A549 (cell line): ENCODE measurements at regions not wholly inside any gene's neighbourhood (a gene's known extent, or its start where the extent isn't known, plus 50 kb on each side); places are given as distances from the start of the nearest gene placed in this dataset.

Experiments used
- ATAC-seq, 2 experiments: fragments of 200-7000 bp in 1 of 2; fragments of >200 bp in 1 of 2; cut with Nextera tagmentation in 1 of 2; cut with Tn5 transposase in 1 of 2; 3 replicates each; pipeline versions ENCODE4 v1.8.0 to v1.9.1; 2018 to 2020; ENCODE audit warnings: mild to moderate bottlenecking in 1 of 2, moderate library complexity in 1 of 2
- CTCF ChIA-PET: fragments of 300-600 bp; sonication (Branson Sonifier 250); formaldehyde crosslinking; extraction: SDS; loops from one replicate; lab custom pipeline; 2021; ENCODE audit warnings: antibody characterized with exemption, inconsistent platforms; lab: Yijun Ruan, JAX
- POLR2A ChIA-PET: fragments of 350-600 bp; formaldehyde crosslinking; extraction: SDS; loops from one replicate; lab custom pipeline; 2021; ENCODE audit warnings: antibody characterized with exemption, inconsistent platforms; lab: Yijun Ruan, JAX
- DNase-seq, 2 experiments: peaks; one replicate each; pipeline versions ENCODE4 v3.0.0 to v3.0.0-alpha.2; 2011 to 2016; ENCODE audit warnings: low read depth in 1 of 2, low spot score in 1 of 2
- FAIRE-seq: peaks from 2 replicates; lab custom pipeline; 2011; peaks lifted over from hg19 to GRCh38; lab: Jason Lieb, UNC
- H3K27ac ChIP-seq, 2 experiments: fragments of >200 bp; sonication (Bioruptor Twin); formaldehyde crosslinking; 3 replicates each; pipeline ENCODE4 v1.5.1; 2016 to 2017
- H3K4me1 ChIP-seq: fragments of >200 bp; sonication (Bioruptor Twin); formaldehyde crosslinking; 3 replicates; pipeline ENCODE4 v1.6.1; 2016
- H3K4me2 ChIP-seq: fragments of >200 bp; sonication (Bioruptor Twin); formaldehyde crosslinking; 3 replicates; pipeline ENCODE4 v1.6.1; 2016
- H3K4me3 ChIP-seq: fragments of >200 bp; sonication (Bioruptor Twin); formaldehyde crosslinking; 3 replicates; pipeline ENCODE4 v1.5.1; 2016
- H3K9me3 ChIP-seq: fragments of >200 bp; sonication (Bioruptor Twin); formaldehyde crosslinking; 3 replicates; pipeline ENCODE4 v1.6.1; 2016
- CBX2 ChIP-seq: fragments of 200-600 bp; sonication (generic); IDR thresholded peaks from 2 replicates; pipeline ENCODE4 v1.6.1; 2016; ENCODE audit warnings: low read depth, mild to moderate bottlenecking, borderline replicate concordance
- EHF ChIP-seq: fragments of 250-450 bp; sonication (Bioruptor Pico); IDR thresholded peaks from 2 replicates; pipeline ENCODE4 v1.5.0; 2020; ENCODE audit warnings: mild to moderate bottlenecking
- EP300 ChIP-seq, 2 experiments: fragments of >200 bp; sonication (Bioruptor Twin); formaldehyde crosslinking; IDR thresholded peaks; 2 replicates in 1 of 2; 3 replicates in 1 of 2; pipeline ENCODE4 v1.6.1; 2016 to 2017
- ESRRA ChIP-seq: fragments of 150-350 bp; IDR thresholded peaks from 2 replicates; pipeline ENCODE4 v1.6.1; 2014; ENCODE audit warnings: mild to moderate bottlenecking, low read length, borderline replicate concordance
- FOSB ChIP-seq: fragments of 250-450 bp; sonication (Bioruptor Pico); IDR thresholded peaks from 2 replicates; pipeline ENCODE4 v1.5.0; 2020; ENCODE audit warnings: mild to moderate bottlenecking, moderate library complexity
- GATA3 ChIP-seq: IDR thresholded peaks from 2 replicates; pipeline ENCODE4 v1.6.1; 2012; ENCODE audit warnings: borderline replicate concordance
- HMGXB4 ChIP-seq: fragments of 250-450 bp; sonication (Bioruptor Pico); IDR thresholded peaks from 2 replicates; pipeline ENCODE4 v1.5.0; 2021; ENCODE audit warnings: mild to moderate bottlenecking, moderate library complexity, borderline replicate concordance
- HOXB5 ChIP-seq: fragments of 250-450 bp; sonication (Bioruptor Pico); IDR thresholded peaks from 2 replicates; pipeline ENCODE4 v1.5.0; 2020; ENCODE audit warnings: mild to moderate bottlenecking, moderate library complexity
- JUNB ChIP-seq: fragments of >200 bp; sonication (Bioruptor Twin); formaldehyde crosslinking; IDR thresholded peaks from 2 replicates; pipeline ENCODE4 v1.6.1; 2016
- NFE2L2 ChIP-seq: fragments of 150-350 bp; conservative IDR thresholded peaks from 2 replicates; pipeline ENCODE4 v1.6.1; 2014; ENCODE audit warnings: low read length
- RAD21 ChIP-seq, 2 experiments: fragments of >200 bp in 1 of 2; sonication (Bioruptor Twin) in 1 of 2; formaldehyde crosslinking in 1 of 2; IDR thresholded peaks in 1 of 2; conservative IDR thresholded peaks in 1 of 2; 2 replicates in 1 of 2; 3 replicates in 1 of 2; pipeline ENCODE4 v1.6.1; 2012 to 2018; ENCODE audit warnings: inconsistent platforms in 1 of 2
- REST ChIP-seq: fragments of 200-600 bp; sonication (generic); IDR thresholded peaks from 2 replicates; pipeline ENCODE4 v1.6.1; 2016; ENCODE audit warnings: antibody characterized with exemption, mild to moderate bottlenecking, moderate library complexity
- SMC3 ChIP-seq: fragments of >200 bp; sonication (Bioruptor Twin); formaldehyde crosslinking; IDR thresholded peaks from 3 replicates; pipeline ENCODE4 v1.6.1; 2018; ENCODE audit warnings: inconsistent platforms
- SREBF2 ChIP-seq: fragments of 450-650 bp; IDR thresholded peaks from 2 replicates; pipeline ENCODE4 v1.6.1; 2014; ENCODE audit warnings: mild to moderate bottlenecking, moderate library complexity
- ZFP36 ChIP-seq: fragments of 450-650 bp; IDR thresholded peaks from 2 replicates; pipeline ENCODE4 v1.6.1; 2014; ENCODE audit warnings: borderline replicate concordance; ENCODE audit not compliant: partially characterized antibody
- WGBS: methylation state at CpG from one replicate; pipeline ENCODE4 v1.1.6; 2017; ENCODE audit errors: missing lambda C conversion rate; 5-methylcytosine and 5-hydroxymethylcytosine counted together
- TF ChIP-seq, protein P1 (sequence below): fragments of 150-350 bp; IDR thresholded peaks from 2 replicates; pipeline ENCODE4 v1.6.1; 2014; ENCODE audit warnings: low read depth, mild to moderate bottlenecking, low read length
- TF ChIP-seq, protein P2 (sequence below): fragments of 250-450 bp; sonication (Bioruptor Pico); IDR thresholded peaks from 2 replicates; pipeline ENCODE4 v1.5.0; 2020; ENCODE audit warnings: low read depth, mild to moderate bottlenecking, moderate library complexity

DNA sequence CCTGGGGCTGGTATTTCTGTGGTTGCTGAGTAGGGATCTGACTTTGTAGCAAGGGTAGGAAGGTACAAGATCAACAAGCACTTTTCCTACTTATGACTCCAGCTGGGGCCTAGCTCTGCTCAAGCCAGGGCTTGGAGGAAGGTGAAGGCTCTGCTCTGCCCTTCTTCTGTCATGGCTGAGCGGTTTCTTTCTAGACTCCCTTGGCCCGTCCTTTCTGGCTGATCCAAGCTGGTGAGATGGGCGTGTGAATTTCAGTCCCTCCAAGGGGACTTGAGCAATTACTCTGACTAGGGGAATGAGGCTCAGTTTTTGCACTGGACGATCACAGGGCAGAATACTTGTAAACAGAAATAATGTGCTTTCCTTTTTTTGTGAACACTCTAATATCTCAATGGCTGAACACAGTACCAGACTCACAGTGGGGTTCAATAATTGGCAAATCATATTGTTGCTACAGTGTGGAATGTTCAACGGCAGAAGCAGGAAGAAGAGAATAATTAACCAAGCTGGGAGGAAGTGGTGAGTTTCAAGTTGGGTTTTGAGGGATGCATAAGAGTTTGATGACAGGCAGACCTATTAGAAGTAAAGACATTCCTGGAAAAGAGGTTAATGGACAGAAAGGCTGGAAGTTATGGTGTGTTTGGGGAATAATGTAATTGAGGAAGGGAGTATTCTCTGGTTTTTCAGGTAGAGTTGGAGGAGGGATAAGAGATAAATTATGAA lies 507.6 kb downstream of the MIAT start:
- ChIA-PET POLR2A (no interaction called here), CTCF (interaction anchor here (0.6 kb wide), 1 partner anchor 44 kb away, joined by 3 read pairs; no protein-coding TSS in a partner anchor)
- WGBS, result 73% methylated on average over 5 of the region's 5 CpGs
- DNase-seq (no peak), ATAC-seq (no peak), FAIRE-seq (no peak)
- H3K4me1 ChIP-seq, result peaks cover 3% of the 10 kb centered on the region
- H3K9me3 ChIP-seq, result no peaks in the 10 kb centered on the region
- H3K4me3 ChIP-seq, result no peak overlapping the region
- no peak for TF ChIP-seq SMC3
- TF ChIP-seq NFE2L2, result no peak
- H3K27ac ChIP-seq, result no peak overlapping the region
- H3K4me2 ChIP-seq, result no peak overlapping the region

- ATAC-seq, result no peak
- no peaks in the 10 kb centered on the region for H3K9me3 ChIP-seq
- no peak overlapping the region for H3K4me3 ChIP-seq
- POLR2A ChIA-PET, result no interaction called here
- 50% methylated on average over 3 of the region's 3 CpGs for WGBS
- TF ChIP-seq, protein P1, sequence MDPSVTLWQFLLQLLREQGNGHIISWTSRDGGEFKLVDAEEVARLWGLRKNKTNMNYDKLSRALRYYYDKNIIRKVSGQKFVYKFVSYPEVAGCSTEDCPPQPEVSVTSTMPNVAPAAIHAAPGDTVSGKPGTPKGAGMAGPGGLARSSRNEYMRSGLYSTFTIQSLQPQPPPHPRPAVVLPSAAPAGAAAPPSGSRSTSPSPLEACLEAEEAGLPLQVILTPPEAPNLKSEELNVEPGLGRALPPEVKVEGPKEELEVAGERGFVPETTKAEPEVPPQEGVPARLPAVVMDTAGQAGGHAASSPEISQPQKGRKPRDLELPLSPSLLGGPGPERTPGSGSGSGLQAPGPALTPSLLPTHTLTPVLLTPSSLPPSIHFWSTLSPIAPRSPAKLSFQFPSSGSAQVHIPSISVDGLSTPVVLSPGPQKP, result no peak
- TF ChIP-seq, protein P2, sequence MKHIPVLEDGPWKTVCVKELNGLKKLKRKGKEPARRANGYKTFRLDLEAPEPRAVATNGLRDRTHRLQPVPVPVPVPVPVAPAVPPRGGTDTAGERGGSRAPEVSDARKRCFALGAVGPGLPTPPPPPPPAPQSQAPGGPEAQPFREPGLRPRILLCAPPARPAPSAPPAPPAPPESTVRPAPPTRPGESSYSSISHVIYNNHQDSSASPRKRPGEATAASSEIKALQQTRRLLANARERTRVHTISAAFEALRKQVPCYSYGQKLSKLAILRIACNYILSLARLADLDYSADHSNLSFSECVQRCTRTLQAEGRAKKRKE (CRISPR knock-in tag), result no peak
- no peak for TF ChIP-seq SREBF2
- TF ChIP-seq CBX2, result no peak
- no peak for TF ChIP-seq FOSB (CRISPR knock-in tag)
- no peak for TF ChIP-seq JUNB
- no peak for TF ChIP-seq REST
- no peak for TF ChIP-seq ESRRA
- no peak for TF ChIP-seq GATA3
- no peak for TF ChIP-seq ZFP36
- no peak for TF ChIP-seq EHF (CRISPR knock-in tag)
- TF ChIP-seq HMGXB4 (CRISPR knock-in tag), result no peak
- TF ChIP-seq RAD21 (conservative IDR thresholded peaks at IDR 0.05 in 1 of 2, IDR thresholded peaks at IDR 0.05 in 1 of 2), result no peak
- TF ChIP-seq EP300 (IDR thresholded peaks at IDR 0.05), result no peak
- no peak for TF ChIP-seq HOXB5 (CRISPR knock-in tag)
- no peak overlapping the region for H3K4me2 ChIP-seq
- H3K4me1 ChIP-seq, result peaks cover 16% of the 10 kb centered on the region
- CTCF ChIA-PET, result interaction anchor here (0.6 to 0.8 kb wide), 2 partner anchors 28 to 294 kb away, joined by 3 read pairs; no protein-coding TSS in a partner anchor
- DNase-seq, result no peak
- FAIRE-seq, result no peak
- no peak overlapping the region for H3K27ac ChIP-seq
Observed at GRCh38 chr22:27168681-27169080, 511.3 kb downstream of the MIAT start.
